SK-N-MC (cell line): ENCODE measurements at regions not wholly inside any gene's neighbourhood (a gene's known extent, or its start where the extent isn't known, plus 50 kb on each side); places are given as distances from the start of the nearest gene placed in this dataset.
"Not testable (repeated sequence)": the region's sequence is repeated elsewhere in the genome, so short reads cannot be mapped to it uniquely, and the experiment has no call there.

Experiments used
- DNase-seq: peaks from one replicate; pipeline ENCODE4 v3.0.0-alpha.2; 2011; ENCODE audit warnings: low read depth, low spot score
- H3K27ac ChIP-seq: fragments of 200-600 bp; sonication (generic); 2 replicates; pipeline ENCODE4 v1.5.1; 2016; ENCODE audit warnings: mixed run types
- H3K36me3 ChIP-seq: fragments of 200-600 bp; sonication (generic); 2 replicates; pipeline ENCODE4 v1.6.1; 2017; ENCODE audit warnings: antibody characterized with exemption, low read length, mixed read lengths; ENCODE audit not compliant: insufficient read depth
- H3K4me3 ChIP-seq: fragments of 200-600 bp; sonication (generic); 2 replicates; pipeline ENCODE4 v1.5.1; 2016
- H3K9ac ChIP-seq: fragments of 200-600 bp; sonication (generic); 2 replicates; pipeline ENCODE4 v1.8.0; 2017; ENCODE audit warnings: mixed run types, mixed read lengths; ENCODE audit not compliant: insufficient read length
- H3K9me3 ChIP-seq: fragments of 200-600 bp; sonication (generic); 2 replicates; pipeline ENCODE4 v1.6.1; 2017; ENCODE audit warnings: low read depth, mild to moderate bottlenecking, antibody characterized with exemption, low read length, moderate library complexity, mixed read lengths
- EZH2 ChIP-seq: fragments of 200-600 bp; sonication (generic); IDR thresholded peaks from one replicate; pipeline ENCODE4 v1.6.1; 2017; ENCODE audit warnings: antibody characterized with exemption
- FOXP2 ChIP-seq: optimal IDR thresholded peaks from 2 replicates; pipeline ENCODE3; 2011; ENCODE audit warnings: mild to moderate bottlenecking, moderate library complexity; ENCODE audit not compliant: insufficient read depth; ENCODE audit errors: extremely low read length, control extremely low read depth
- POLR2AphosphoS5 ChIP-seq: IDR thresholded peaks from 2 replicates; pipeline ENCODE4 v1.6.1; 2012; ENCODE audit warnings: mild to moderate bottlenecking, low read depth, low read length, borderline replicate concordance

DNA sequence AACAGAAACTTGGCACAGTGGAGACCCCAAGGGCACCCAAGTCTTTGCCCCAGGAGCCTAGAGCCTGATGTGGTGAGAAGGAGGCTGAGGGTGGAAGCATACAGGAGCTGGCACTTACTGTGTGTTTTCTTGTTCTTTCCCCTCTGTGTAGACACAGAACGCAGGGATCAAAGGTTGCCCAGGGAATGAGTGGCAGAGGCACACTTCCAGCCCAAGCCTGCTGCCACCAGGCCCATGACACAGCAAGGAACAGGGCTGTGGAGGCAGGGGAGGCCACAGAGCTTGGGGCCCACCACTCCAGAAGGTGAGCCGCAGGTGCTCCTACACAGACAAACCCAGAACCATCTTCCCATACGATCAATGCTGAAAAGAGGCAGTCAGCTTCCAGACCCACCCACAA, 73.9 kb upstream of the S1PR3 start:
- no peak for DNase-seq
- Histone ChIP-seq H3K4me3 (no peak overlapping the region), H3K27ac (no peak overlapping the region), H3K9me3 (no peaks in the 10 kb centered on the region), H3K9ac (no peak overlapping the region), H3K36me3 (no peaks in the 10 kb centered on the region)
- TF ChIP-seq EZH2 = no peak
- no peak for TF ChIP-seq FOXP2
- no peak for TF ChIP-seq POLR2AphosphoS5

GRCh38 chr9:88918537-88918936, 72.7 kb upstream of the S1PR3 start:
- not testable (repeated sequence) for H3K4me3 ChIP-seq, H3K27ac ChIP-seq, DNase-seq, H3K36me3 ChIP-seq, H3K9ac ChIP-seq, H3K9me3 ChIP-seq

GRCh38 chr9:88920645-88921044, 70.6 kb upstream of the S1PR3 start:
- Histone ChIP-seq H3K4me3 (no peak overlapping the region), H3K9me3 (no peaks in the 10 kb centered on the region), H3K27ac (no peak overlapping the region), H3K36me3 (no peaks in the 10 kb centered on the region), H3K9ac (no peak overlapping the region)
- DNase-seq = no peak
- TF ChIP-seq EZH2 (no peak), FOXP2 (no peak), POLR2AphosphoS5 (no peak)

GRCh38 chr9:88922091-88922490, 69.2 kb upstream of the S1PR3 start:
- DNase-seq = no peak
- Histone ChIP-seq H3K27ac (no peak overlapping the region), H3K4me3 (no peak overlapping the region), H3K36me3 (no peaks in the 10 kb centered on the region), H3K9ac (no peak overlapping the region), H3K9me3 (no peaks in the 10 kb centered on the region)
- TF ChIP-seq EZH2 (no peak), POLR2AphosphoS5 (no peak), FOXP2 (no peak)

- H3K9ac ChIP-seq = no peak overlapping the region
- H3K36me3 ChIP-seq = no peaks in the 10 kb centered on the region
- no peak overlapping the region for H3K4me3 ChIP-seq
- DNase-seq = no peak
- no peaks in the 10 kb centered on the region for H3K9me3 ChIP-seq
- TF ChIP-seq EZH2 (no peak), FOXP2 (no peak), POLR2AphosphoS5 (no peak)
- no peak overlapping the region for H3K27ac ChIP-seq
Observed at GRCh38 chr9:88923092-88923491, 68.2 kb upstream of the S1PR3 start.

DNA sequence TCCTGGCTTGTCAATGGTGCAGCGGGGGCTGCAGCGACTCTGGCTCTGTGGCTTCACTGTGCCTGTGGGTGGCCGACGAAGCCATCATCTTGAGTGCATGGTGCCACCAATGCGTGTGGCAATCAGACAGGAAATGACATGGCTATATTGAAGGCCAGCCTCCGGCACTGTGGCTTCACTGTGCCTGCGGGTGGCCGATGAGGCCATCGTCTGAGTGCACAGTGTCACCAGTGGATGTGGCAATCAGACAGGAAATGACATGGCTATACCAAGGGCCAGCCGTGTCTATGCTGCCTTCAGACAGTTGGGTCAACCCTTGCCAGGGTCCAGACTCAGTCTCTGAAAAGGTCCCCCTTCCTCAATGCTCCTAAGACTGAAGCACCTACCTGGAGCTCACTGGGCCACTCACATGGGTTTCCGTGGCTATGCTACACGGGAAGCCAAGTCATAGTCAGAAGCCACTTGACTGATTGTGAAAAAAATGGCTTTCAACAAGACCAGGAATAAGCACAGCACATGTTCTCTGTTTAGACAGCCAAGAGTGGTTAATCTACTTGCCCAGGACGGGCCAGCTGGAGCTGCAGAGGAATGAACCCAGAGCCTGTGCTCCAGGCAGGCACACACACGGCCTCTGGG, 67.5 kb upstream of the S1PR3 start:
- no peaks in the 10 kb centered on the region for H3K36me3 ChIP-seq
- DNase-seq = no peak
- no peak overlapping the region for H3K9ac ChIP-seq
- TF ChIP-seq POLR2AphosphoS5 (no peak), EZH2 (no peak), FOXP2 (no peak)
- H3K9me3 ChIP-seq = no peaks in the 10 kb centered on the region
- H3K4me3 ChIP-seq = no peak overlapping the region
- no peak overlapping the region for H3K27ac ChIP-seq

GRCh38 chr9:88925481-88925880, 65.8 kb upstream of the S1PR3 start:
- TF ChIP-seq FOXP2 = no peak
- no peak for TF ChIP-seq POLR2AphosphoS5
- no peak for TF ChIP-seq EZH2
- H3K9me3 ChIP-seq = no peaks in the 10 kb centered on the region
- no peak overlapping the region for H3K4me3 ChIP-seq
- no peak overlapping the region for H3K9ac ChIP-seq
- no peaks in the 10 kb centered on the region for H3K36me3 ChIP-seq
- H3K27ac ChIP-seq = no peak overlapping the region
- DNase-seq = no peak

GRCh38 chr9:88926781-88927505, 64.3 kb upstream of the S1PR3 start:
- Histone ChIP-seq H3K9ac (no peak overlapping the region), H3K4me3 (no peak overlapping the region), H3K27ac (no peak overlapping the region)

GRCh38 chr9:88927510-88927909, 63.8 kb upstream of the S1PR3 start:
- TF ChIP-seq POLR2AphosphoS5 (no peak), EZH2 (no peak), FOXP2 (no peak)
- no peaks in the 10 kb centered on the region for H3K36me3 ChIP-seq
- H3K9ac ChIP-seq = no peak overlapping the region
- H3K4me3 ChIP-seq = no peak overlapping the region
- H3K9me3 ChIP-seq = no peaks in the 10 kb centered on the region
- H3K27ac ChIP-seq = no peak overlapping the region
- no peak for DNase-seq

More at GRCh38 chr9:88926781-88927505, 64.3 kb upstream of the S1PR3 start:
- no peak for TF ChIP-seq EZH2
- TF ChIP-seq POLR2AphosphoS5 = no peak
- TF ChIP-seq FOXP2 = no peak
- Histone ChIP-seq H3K9me3 (no peaks in the 10 kb centered on the region), H3K36me3 (no peaks in the 10 kb centered on the region)
- DNase-seq = no peak

- no peak for DNase-seq
- H3K9me3 ChIP-seq = no peaks in the 10 kb centered on the region
Observed at GRCh38 chr9:88930716-88931115, 60.6 kb upstream of the S1PR3 start.

More at GRCh38 chr9:88930716-88931115, 60.6 kb upstream of the S1PR3 start:
- no peaks in the 10 kb centered on the region for H3K36me3 ChIP-seq
- no peak overlapping the region for H3K4me3 ChIP-seq
- no peak overlapping the region for H3K9ac ChIP-seq
- no peak for TF ChIP-seq POLR2AphosphoS5
- no peak for TF ChIP-seq EZH2
- no peak for TF ChIP-seq FOXP2
- H3K27ac ChIP-seq = no peak overlapping the region
